Neural cell (in vitro differentiated cells): ENCODE measurements at regions not wholly inside any gene's neighbourhood (a gene's known extent, or its start where the extent isn't known, plus 50 kb on each side); places are given as distances from the start of the nearest gene placed in this dataset.

Source experiments
- EP300 ChIP-seq: fragments of 450-650 bp; conservative IDR thresholded peaks from 2 replicates; pipeline ENCODE4 v1.6.1; 2014; ENCODE audit warnings: antibody characterized with exemption, mild to moderate bottlenecking, moderate library complexity; ENCODE audit not compliant: poor library complexity, severe bottlenecking
- POLR2AphosphoS5 ChIP-seq: IDR thresholded peaks from 2 replicates; pipeline ENCODE4 v1.6.1; 2012
- TF ChIP-seq, protein P1 (sequence below): fragments of 450-650 bp; IDR thresholded peaks from 2 replicates; pipeline ENCODE4 v1.5.1; 2014; ENCODE audit warnings: antibody characterized with exemption, mild to moderate bottlenecking, moderate library complexity; ENCODE audit not compliant: poor library complexity, severe bottlenecking

DNA sequence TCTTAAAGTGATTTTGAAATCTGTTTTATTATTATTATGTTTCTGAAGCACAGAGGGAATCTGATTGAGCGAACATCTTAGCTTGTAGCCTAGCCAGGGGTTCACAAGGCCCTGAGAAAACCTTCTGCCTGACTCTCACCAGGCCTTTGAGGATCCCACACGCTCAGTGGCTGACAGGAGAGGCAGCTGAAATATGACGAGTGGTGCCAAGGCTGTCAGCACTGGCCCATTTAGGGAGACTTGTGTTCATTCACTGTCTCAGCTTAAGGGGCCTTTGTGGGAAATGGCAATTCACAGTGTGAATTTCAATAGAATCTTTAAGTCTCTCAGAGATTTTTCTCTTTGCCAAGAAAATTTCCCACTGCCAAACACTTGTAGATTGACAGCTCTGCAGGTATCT lies 770.9 kb downstream of the TUSC7 start:
- TF ChIP-seq, protein P1, sequence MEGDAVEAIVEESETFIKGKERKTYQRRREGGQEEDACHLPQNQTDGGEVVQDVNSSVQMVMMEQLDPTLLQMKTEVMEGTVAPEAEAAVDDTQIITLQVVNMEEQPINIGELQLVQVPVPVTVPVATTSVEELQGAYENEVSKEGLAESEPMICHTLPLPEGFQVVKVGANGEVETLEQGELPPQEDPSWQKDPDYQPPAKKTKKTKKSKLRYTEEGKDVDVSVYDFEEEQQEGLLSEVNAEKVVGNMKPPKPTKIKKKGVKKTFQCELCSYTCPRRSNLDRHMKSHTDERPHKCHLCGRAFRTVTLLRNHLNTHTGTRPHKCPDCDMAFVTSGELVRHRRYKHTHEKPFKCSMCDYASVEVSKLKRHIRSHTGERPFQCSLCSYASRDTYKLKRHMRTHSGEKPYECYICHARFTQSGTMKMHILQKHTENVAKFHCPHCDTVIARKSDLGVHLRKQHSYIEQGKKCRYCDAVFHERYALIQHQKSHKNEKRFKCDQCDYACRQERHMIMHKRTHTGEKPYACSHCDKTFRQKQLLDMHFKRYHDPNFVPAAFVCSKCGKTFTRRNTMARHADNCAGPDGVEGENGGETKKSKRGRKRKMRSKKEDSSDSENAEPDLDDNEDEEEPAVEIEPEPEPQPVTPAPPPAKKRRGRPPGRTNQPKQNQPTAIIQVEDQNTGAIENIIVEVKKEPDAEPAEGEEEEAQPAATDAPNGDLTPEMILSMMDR: no peak
- TF ChIP-seq EP300 (peak; percentile 75), POLR2AphosphoS5 (peak; percentile 5)
